ENCODE measurements at regions not wholly inside any gene's neighbourhood (a gene's known extent, or its start where the extent isn't known, plus 50 kb on each side); places are given as distances from the start of the nearest gene placed in this dataset.

- no peak for DNase-seq (ENCODE audit: low read depth in 2 of 2)
Observed at GRCh38 chr4:22220965-22221364, 272.4 kb upstream of the KCNIP4 start.

- DNase-seq (ENCODE audit: low read depth in 2 of 2), result no peak
Observed at GRCh38 chr4:22217480-22217879, 268.9 kb upstream of the KCNIP4 start.

- DNase-seq (ENCODE audit: low read depth in 2 of 2), result no peak
Observed at GRCh38 chr4:22216278-22216677, 267.7 kb upstream of the KCNIP4 start.

GRCh38 chr4:22215084-22215483, 266.5 kb upstream of the KCNIP4 start:
- no peak for DNase-seq (ENCODE audit: low read depth in 2 of 2)

GRCh38 chr4:22203711-22204011, 255.1 kb upstream of the KCNIP4 start:
- no peak for DNase-seq (ENCODE audit: low read depth in 2 of 2)

GRCh38 chr4:22202975-22203710, 254.6 kb upstream of the KCNIP4 start:
- no peak for DNase-seq (ENCODE audit: low read depth in 2 of 2)

GRCh38 chr4:22202246-22202974, 253.8 kb upstream of the KCNIP4 start:
- no peak for DNase-seq (ENCODE audit: low read depth in 2 of 2)

GRCh38 chr4:22201256-22201655, 252.7 kb upstream of the KCNIP4 start:
- no peak for DNase-seq (ENCODE audit: low read depth in 2 of 2)

- DNase-seq (ENCODE audit: low read depth in 2 of 2), result no peak
Observed at GRCh38 chr4:22196551-22196950, 248.0 kb upstream of the KCNIP4 start.

GRCh38 chr4:22192084-22192511, 243.5 kb upstream of the KCNIP4 start:
- DNase-seq (ENCODE audit: low read depth in 2 of 2), result no peak

- DNase-seq (ENCODE audit: low read depth in 2 of 2), result no peak
Observed at GRCh38 chr4:22191565-22191964, 243.0 kb upstream of the KCNIP4 start.

GRCh38 chr4:22190855-22191254, 242.3 kb upstream of the KCNIP4 start:
- no peak for DNase-seq (ENCODE audit: low read depth in 2 of 2)

- no peak for DNase-seq (ENCODE audit: low read depth in 2 of 2)
Observed at GRCh38 chr4:22187203-22187820, 238.7 kb upstream of the KCNIP4 start.

- DNase-seq (ENCODE audit: low read depth in 2 of 2), result no peak
Observed at GRCh38 chr4:22181736-22182135, 233.2 kb upstream of the KCNIP4 start.

GRCh38 chr4:22179124-22179874, 230.7 kb upstream of the KCNIP4 start:
- DNase-seq (ENCODE audit: low read depth in 2 of 2), result no peak

GRCh38 chr4:22174640-22175039, 226.1 kb upstream of the KCNIP4 start:
- DNase-seq (ENCODE audit: low read depth in 2 of 2), result no peak

GRCh38 chr4:22170353-22170752, 221.8 kb upstream of the KCNIP4 start:
- no peak for DNase-seq (ENCODE audit: low read depth in 2 of 2)

- DNase-seq (ENCODE audit: low read depth in 2 of 2), result no peak
Observed at GRCh38 chr4:22167201-22167600, 218.6 kb upstream of the KCNIP4 start.

- DNase-seq (ENCODE audit: low read depth in 2 of 2), result no peak
Observed at GRCh38 chr4:22162454-22162853, 213.9 kb upstream of the KCNIP4 start.

- no peak for DNase-seq (ENCODE audit: low read depth in 2 of 2)
Observed at GRCh38 chr4:22130741-22131140, 182.2 kb upstream of the KCNIP4 start.

- no peak for DNase-seq (ENCODE audit: low read depth in 2 of 2)
Observed at GRCh38 chr4:22129454-22130029, 181.0 kb upstream of the KCNIP4 start.

- no peak for DNase-seq (ENCODE audit: low read depth in 2 of 2)
Observed at GRCh38 chr4:22122062-22122461, 173.5 kb upstream of the KCNIP4 start.
